ENCODE measurements at regions not wholly inside any gene's neighbourhood (a gene's known extent, or its start where the extent isn't known, plus 50 kb on each side); places are given as distances from the start of the nearest gene placed in this dataset.
"Not testable (repeated sequence)": the region's sequence is repeated elsewhere in the genome, so short reads cannot be mapped to it uniquely, and the experiment has no call there.

DNA sequence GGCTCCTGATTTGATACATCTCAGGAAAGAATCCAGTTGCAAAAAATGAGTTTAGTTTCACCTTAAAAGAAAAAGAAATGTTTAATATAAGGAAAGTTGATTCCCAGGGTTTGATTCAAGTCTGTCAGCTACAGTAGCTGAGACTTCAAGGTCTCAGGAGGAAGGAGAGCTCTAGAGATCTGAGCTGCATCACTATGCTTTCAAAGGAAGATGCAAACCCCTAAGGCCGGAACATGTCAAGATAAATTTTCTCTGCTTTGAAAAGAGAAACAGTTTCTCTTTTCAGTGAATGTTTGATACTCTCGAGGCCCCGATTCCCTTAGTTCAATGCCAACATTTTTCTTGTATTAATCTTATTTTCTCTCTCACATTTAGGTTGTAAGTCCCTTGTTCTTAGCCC is 128.6 kb downstream of the RGPD3 start:
- no peak for DNase-seq

DNA sequence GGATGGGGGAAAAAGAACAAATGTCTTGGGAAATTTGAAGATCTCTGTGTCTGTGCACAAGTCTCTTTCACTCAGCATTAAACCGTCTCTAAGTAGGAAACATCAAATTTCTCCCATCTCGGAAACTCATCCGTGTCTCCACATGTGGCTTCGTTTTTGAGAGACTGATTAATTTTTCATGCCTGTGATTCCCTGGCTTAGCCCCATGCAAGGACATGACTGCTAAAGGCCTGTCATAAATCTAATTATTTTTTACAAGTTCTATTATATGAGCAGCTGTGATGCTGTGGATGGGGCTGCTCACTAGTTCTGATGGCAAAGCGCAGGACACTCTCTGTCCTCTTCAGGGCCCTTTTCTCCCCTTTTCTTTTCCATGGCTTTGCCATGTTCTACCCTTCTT is 129.1 kb downstream of the RGPD3 start:
- DNase-seq, result no peak

DNA sequence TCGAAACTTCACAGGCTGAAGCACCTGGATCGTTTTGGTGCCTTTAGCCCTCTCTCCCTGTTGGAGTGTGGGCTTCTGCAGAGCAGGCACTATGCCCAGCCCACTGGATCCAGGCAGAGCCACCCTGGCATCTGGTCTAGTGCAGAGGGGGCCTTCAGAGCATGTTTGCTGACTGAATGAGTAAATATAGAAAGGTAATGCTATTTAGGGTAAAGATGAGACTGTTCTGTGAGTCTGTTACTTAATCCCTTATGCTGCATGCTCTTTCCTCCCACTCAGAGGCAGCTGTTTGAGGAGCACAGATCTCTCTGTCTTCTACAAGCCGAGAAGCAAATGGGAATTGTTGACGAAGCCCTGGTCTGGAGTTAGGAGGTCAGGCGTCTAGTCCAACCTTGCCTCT is 130.2 kb downstream of the RGPD3 start:
- DNase-seq, result no peak

DNA sequence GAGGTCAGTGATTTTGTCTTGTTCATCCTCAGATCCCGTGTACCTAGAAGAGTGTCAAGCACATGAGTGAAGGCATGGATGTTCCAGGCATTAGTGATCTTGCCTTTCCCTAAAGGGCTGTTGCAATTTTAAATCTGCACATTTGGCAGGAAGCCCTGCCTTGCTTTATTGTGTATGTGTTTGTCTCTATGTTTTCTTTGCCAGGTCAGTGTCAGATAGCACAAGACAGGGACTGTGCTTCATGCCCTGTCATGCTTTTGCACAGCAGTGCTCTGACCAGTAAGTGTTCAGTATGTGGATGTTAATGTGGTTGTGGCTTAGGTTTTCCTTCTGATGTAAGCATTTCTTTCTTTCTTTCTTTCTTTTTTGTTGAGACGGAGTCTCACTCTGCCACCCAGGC is 131.5 kb downstream of the RGPD3 start:
- DNase-seq, result peak; percentile 19

DNA sequence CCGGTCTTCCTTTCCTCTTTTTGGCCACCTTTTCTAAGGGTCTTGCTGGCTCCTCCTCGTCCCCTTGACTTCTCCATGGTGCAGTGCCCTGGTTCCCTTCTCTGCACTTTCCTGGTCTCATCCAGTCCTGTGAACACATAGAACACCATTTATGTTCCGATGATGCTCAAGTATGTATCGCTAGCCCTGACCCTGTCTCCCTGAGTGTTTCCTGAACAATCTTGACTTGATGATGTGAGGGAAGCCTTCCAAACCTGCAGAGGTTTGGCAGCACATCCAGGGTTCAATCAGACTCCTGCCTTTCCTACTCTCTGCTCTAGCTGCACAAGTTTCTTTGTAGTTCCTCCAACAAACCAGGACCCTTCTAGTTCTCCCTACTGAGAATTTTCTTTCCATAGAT is 132.1 kb downstream of the RGPD3 start:
- DNase-seq, result no peak

DNA sequence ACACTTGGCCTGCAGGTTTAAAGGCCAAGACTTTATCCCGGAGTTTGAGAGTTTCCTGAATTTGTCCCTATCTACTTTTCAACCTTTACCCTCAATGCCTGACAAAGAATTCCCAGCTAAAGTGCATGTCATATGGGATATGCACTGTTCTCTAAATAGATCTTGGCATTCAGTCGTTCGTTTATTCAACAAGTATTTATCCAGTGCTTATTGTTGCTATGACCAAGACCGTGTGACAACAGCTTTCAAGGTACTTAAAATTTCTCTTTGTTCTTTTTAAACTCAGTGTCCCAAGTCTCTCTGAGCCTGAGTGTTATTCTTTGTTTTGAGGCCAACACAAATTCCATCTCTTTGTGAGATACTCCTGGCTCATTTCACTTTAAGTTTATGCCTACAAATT is 133.4 kb downstream of the RGPD3 start:
- DNase-seq, result no peak

DNA sequence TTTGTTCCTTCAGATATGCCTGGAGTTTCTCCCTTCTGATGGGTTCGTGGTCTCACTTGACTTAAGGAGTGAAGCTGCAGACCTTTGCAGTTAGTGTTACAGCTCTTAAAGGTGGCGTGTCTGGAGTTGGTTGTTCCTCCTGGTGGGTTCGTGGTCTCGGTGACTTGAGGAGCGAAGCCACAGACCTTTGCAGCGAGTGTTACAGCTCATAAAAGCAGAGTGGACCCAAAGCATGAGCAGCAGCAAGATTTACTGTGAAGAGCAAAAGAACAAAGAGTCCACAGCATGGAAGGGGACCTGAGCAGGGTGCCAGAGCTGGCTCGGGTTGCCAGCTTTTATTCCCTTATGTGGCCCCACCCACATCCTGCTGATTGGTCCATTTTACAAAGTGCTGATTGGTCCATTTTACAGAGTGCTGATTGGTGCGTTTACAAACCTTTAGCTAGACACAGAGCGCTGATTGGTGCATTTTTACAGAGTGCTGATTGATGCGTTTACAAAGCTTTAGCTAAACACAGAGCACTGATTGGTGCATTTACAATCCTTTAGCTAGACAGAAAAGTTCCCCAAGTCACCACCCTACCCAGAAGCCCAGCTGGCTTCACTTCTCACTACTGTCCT is 134.8 kb downstream of the RGPD3 start:
- not testable (repeated sequence) for DNase-seq

DNA sequence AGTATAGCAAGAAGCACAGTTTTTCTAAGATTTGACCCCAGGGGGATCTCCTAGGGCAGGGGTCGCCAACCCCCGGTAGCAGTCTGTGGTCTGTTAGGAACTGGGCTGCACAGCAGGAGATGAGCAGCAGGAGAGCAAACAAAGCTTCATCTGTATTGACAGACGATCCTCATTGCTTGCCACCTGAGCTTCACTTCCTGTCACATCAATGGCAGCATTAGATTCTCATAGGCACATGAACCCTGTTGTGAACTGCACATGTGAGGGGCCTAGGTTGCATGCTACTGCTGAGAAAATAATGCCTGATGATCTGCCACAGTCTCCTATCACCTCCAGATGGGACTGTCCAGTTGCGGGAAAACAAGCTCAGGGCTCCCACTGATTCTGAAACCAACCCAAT is 136.2 kb downstream of the RGPD3 start:
- peak; percentile 69 for DNase-seq

DNA sequence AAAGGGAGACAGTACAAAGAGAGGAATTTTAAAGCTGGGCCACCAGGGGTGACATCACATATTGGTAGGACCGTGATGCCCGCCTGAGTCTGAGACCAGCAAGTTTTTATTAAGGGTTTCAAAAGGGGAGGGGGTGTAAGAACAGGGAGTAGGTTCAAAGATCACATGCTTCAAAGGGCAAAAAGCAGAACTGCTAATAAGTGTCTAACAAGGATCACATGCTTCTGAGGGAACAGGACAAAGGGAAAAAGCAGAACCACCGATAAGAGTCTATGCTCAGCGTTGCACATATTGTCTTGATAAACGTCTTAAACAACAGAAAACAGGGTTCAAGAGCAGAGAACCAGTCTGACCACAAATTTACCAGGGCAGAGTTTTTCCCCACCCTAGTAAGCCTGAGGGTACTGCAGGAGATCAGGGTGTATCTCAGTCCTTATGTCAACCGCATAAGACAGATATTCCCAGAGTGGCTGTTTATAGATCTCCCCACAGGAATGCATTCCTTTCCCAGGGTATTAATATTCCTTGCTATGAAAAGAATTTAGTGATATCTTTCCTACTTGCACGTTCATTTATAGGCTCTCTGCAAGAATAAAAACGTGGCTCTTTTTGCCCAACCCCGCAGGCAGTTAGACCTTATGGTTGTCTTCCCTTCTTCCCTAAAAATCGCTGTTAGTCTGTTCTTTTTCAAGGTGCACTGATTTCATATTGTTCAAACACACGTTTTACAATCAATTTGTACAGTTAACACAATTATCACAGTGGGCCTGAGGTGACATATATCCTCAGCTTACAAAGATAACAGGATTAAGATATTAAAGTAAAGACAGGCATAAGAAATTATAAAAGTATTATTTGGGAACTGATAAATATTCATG is 136.5 kb upstream of the UXS1 start:
- DNase-seq, result not testable (repeated sequence)

DNA sequence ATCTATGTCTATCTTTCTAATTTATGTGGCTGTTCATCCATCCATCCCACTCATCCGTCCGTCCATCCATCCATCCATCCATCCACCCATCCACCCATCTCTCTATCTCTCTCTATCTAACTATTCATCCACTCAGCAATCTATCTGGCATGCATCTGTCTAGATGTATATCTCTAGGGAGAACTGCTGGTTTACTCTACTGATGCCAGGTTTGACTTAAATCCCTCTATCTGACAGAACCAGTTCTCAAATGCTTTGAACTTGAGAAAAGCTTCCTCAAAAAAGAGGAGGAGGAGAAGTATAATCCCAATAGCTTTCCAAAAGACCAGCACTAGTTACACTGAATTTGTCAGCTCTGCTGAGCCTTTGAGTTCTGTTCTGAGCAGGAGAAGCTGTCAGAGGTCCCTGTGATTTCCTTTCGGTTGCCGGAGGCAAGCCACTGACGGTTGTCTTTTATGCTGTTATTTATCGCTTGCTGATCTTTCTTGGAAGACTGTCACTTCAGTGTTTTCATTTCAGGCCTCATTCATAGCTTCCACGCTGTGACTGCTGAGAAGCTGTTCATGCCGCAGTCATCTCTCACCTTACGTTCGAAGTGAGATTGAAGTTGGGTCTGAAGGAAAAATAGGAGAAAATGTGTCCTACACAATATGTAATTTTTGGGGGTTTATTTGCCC is 129.4 kb upstream of the UXS1 start:
- no peak for DNase-seq

DNA sequence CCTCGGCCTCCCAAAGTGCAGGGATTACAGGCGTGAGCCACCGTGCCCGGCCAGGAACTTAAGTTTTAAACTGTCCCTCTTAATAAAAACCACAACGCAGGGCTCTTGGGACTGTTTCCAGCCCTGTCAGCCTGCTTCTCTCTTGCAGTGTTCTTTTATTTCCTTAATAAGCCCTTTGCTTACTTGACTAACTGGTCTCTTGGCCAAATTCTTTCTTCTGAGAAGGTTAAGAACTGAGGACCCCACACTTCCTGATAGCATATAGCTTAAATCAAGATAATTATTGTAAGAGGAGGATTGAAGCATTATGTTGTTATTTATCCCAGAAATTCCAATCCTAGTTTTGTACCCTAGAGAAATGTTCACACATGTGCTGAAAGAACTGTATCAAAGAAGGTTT is 128.2 kb upstream of the UXS1 start:
- DNase-seq, result no peak

DNA sequence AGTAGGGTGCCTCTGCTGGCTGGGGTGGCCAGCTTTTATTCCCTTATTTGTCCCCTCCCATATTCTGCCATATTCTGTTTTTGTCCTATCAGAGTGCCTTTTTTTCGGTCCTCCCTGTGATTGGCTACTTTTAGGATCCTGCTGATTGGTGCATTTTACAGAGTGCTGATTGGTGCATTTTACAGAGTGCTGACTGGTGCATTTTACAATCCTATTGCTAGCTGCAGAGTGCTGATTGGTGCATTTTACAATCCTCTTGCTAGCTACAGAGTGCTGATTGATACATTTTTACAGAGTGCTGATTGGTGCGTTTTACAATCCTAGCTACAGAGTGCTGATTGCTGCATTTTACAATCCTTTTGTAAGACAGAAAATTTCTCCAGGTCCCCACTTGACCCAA is 126.3 kb upstream of the UXS1 start:
- not testable (repeated sequence) for DNase-seq

DNA sequence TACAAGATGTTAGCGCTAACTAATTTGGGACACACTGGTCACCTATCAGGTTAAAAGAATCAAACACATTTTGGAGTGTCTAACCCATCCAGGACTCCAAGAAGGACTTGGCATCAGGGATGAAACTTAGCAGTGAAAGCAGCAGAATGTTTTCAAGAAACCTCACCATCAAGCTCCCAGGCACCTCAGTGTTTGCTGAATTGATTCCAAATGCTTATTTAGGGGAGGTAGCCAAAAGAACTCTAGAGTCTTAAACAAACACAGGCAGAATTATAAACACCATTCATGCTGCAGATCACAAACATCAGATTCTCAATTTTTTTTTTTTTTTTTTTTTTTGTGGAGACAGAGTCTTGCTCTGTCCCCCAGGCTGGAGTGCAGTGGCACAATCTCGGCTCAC is 122.8 kb upstream of the UXS1 start:
- DNase-seq, result no peak

DNA sequence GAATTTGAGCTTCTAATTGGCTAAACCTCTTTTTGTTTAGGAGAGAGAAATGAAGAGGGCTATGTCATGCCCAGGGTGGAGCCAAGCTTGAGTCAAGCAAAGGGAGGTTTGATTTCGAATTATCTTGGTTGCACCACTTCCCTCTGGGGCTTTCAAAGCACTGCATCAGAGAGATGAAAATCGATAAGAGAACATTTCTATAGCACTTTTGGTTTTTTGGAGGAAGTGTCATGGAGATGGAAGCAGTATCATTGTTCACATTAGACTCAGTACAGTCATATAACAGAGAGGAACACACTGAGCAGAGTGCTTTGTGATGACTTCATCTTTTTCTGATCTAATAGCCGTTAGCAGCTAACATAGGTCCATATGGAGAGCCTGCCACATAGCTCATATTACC is 120.3 kb upstream of the UXS1 start:
- DNase-seq, result peak; percentile 12

DNA sequence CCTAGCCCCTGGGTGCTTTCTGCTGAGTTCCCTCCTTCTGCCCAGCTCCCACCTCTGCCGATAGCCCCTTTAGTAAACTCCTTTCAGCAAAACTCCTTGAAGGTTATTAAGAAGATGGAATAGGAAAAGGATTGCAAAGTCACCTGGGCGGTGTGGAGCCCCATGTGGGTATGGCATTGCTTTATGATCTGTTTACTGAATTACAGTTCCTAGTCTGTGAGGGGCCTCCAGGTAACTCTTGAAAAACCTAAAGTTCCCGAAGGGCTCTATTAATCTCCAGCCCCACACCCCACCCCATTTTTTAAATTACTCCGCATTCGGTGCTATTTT is 116.9 kb upstream of the UXS1 start:
- DNase-seq, result no peak

DNA sequence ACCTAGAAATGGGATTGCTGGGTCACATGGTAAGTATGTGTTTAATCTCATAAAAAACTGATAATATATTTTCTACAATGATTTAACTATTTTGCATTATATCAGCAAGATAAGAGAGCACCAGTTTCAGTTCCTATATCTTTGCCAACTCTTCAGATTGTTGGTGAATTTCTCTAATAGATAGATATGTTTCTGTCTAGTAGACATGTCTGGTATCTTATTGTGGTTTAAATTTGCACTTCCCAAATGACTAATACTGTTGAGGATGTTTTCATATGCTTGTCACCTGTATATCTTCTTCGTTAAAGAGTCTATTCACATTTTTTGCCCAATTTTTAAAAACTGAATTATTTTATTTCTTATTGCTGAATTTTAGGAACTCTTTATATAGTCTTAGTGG is 113.8 kb upstream of the UXS1 start:
- no peak for DNase-seq

DNA sequence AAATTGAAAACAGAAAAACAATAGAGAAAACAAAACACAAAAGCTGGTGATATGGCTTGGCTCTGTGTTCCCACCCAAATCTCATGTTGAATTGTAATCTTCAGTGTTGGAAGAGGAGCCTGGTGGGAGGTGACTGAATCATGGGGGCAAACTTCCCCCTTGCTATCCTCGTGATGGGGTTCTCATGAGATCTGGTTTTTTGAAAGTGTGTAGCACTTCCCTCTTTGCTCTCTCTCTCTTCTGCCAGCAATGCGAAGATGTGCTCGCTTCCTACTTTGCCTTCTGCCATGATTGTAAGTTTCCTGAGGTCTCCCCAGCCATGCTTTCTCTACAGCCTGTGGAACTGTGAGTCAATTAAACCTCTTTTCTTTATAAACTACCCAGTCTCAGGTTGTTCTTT is 112.3 kb upstream of the UXS1 start:
- DNase-seq, result no peak

DNA sequence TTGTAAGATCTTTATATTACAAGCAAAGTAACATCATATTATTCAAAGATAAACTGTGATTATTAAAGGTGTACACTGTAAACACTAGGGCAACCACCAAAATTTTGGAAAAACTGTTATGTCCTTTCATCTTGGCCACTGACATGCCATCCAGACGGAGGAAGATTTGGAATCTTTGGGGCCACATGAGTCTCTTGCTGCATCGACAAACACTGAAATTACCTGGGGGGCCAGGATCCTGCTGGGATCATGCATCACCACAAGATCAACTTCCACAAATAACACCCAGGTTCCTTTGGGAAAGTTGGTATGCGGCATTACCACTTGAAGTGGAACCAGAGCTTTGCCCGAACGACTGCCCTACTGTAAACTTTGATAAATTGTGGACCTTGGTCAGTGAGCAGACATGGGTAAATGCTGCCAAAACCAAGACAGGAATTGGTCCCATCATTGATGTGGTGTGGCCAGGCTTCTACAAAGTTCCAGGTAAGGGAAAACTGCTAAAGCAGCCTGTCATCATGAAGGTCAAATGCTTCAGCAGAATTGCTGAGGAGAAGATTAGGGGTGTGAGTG is 110.6 kb upstream of the UXS1 start:
- DNase-seq, result no peak

DNA sequence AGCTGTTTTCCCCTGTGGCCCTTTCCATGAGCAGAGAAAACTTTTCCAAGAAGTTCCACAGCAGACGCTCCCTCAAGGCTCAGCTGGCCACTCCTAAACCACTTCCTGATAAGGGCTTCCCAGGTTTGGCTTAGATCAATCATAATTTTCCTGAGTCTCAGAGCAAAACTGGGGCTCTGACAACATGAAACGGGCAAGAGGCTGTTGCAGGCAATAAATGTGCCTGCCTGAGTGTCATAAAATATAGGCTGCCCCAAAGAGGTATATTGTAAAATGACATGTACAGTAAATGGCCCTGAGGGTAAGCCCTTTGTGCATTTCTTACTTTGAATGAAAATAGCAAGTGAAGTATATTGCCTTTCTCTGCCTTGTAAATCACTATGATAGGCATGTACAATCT is 105.6 kb upstream of the UXS1 start:
- no peak for DNase-seq

DNA sequence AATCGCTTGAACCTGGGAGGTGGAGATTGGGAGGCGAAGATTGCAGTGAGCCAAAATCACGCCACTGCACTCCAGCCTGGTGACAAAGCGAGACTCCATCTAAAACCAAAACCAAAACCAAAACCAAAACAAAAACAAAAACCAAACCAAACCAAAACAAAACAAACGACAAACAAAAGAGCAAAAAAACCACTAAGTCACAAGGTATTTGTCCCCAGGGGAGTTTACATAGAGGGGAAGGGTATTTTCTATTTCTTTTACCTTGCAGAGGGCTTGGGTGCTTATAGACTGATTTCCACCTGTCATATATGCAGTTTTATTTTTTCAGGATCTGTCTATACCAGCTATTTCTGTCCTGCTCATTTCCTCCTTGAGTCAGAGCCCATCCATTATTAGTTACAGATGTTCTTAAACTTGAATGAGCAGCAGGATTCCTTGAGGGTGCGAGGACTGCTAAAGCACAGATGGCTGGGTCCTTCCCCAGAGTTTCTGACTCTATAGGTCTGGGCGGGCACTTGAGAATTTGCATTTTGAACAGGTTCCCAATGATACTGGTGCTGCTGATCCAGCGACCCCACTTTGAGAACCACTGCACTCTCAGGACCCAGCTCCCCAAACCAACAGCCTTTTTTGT is 102.2 kb upstream of the UXS1 start:
- DNase-seq, result no peak

DNA sequence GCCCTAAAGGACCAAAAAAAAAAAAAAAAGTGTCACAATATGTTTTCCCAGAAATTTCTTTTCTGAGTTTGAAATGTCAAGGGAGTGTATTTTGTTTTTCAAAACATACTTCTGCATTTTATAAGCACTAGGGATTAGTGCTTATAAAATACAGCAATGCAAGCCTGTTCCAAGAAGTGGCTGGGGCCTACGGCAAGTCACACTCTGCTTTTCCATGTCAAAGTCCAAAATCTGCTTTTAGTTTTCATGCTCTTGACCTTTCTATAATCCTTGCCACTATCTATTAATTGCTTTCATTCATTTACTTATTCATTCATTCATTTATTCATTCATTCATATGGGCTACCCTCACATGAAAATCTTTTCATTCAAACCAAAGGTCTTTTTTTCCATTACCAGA is 100.1 kb upstream of the UXS1 start:
- DNase-seq, result no peak

DNA sequence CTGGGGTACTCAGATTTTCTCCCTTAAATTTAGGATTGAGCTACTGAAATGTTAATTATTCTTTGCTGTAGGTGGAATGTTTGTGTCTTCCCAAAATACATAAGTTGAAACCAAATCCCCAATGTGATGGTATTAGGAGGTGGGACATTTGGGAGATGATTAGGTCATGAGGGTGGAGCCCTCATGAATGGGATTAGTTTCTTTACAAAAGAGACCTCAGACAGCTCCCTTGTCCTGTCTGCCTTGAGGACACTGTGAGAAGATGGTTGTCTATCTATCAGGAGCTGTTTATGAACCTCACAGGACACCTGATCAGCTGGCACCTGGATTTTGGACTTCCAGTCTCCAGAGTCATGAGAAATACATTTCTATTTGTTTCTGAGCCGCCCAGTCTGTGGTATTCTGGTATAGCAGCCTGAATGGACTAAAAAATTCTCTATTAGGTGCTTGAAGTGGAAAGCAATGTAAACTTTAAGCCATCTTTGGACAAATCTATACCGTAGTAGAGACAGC is 99.2 kb upstream of the UXS1 start:
- no peak for DNase-seq

DNA sequence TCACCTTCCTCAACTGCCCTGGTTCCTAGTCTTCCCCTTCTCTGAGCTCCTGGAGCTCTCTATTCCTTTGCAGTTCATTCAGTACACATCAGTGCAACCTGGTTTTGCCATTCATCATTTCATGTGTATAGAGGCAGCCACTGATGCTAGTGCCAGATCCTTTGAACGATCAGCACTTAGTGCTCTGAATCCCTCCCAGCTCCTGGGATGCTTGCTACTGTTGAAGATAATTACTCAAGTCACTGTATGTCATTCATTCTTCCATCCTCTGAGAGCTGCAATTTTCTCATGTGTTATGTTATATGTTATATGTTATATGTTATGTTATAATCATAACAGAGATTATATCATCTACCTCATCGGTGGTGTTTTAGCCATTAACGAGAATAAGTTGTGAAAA is 98.5 kb upstream of the UXS1 start:
- no peak for DNase-seq

Measured in DMS153 (cell line).